Fibroblast of lung (primary cell): ENCODE measurements at regions not wholly inside any gene's neighbourhood (a gene's known extent, or its start where the extent isn't known, plus 50 kb on each side); places are given as distances from the start of the nearest gene placed in this dataset.

Source experiments
- CTCF ChIP-seq, 2 donors: IDR thresholded peaks in 1 of 2; conservative IDR thresholded peaks in 1 of 2; 1 replicate in 1 of 2; 2 replicates in 1 of 2; pipeline ENCODE4 v1.5.1; 2011 to 2012; ENCODE audit warnings: low read length in 2 of 2, control low read depth in 1 of 2, inconsistent platforms in 1 of 2, low read depth in 1 of 2, mild to moderate bottlenecking in 1 of 2
- EZH2 ChIP-seq: IDR thresholded peaks from 2 replicates; pipeline ENCODE4 v1.5.1; 2012; ENCODE audit warnings: low read length, control low read depth, mild to moderate bottlenecking; ENCODE audit errors: missing control alignments

GRCh38 chr20:20938131-20938530 lies 168.0 kb downstream of the LINC00237 start:
- TF ChIP-seq CTCF (conservative IDR thresholded peaks at IDR 0.05 in 1 of 2, IDR thresholded peaks at IDR 0.05 in 1 of 2; ENCODE audit: low read depth in 1 of 2, low read length in 2 of 2) = no peak
- TF ChIP-seq EZH2 = no peak
